Common myeloid progenitor, CD34-positive (primary cell): ENCODE measurements at regions not wholly inside any gene's neighbourhood (a gene's known extent, or its start where the extent isn't known, plus 50 kb on each side); places are given as distances from the start of the nearest gene placed in this dataset.
"Not testable (repeated sequence)": the region's sequence is repeated elsewhere in the genome, so short reads cannot be mapped to it uniquely, and the experiment has no call there.

Source experiments
- CTCF ChIA-PET: fragments of 350-600 bp; sonication (Branson Sonifier 250); formaldehyde crosslinking; loops from one replicate; lab custom pipeline; 2021; ENCODE audit warnings: antibody characterized with exemption; lab: Charles Lee
- POLR2A ChIA-PET: fragments of 350-600 bp; sonication (Branson Sonifier 250); formaldehyde crosslinking; loops from one replicate; lab custom pipeline; 2021; ENCODE audit warnings: antibody characterized with exemption; lab: Charles Lee
- DNase-seq, 3 donors: peaks; one replicate each; pipeline versions ENCODE4 v3.0.0 to v3.0.0-alpha.2; 2013
- H3K27ac ChIP-seq, 2 experiments: 1 replicate in 1 of 2; 2 replicates in 1 of 2; pipeline ENCODE4 v1.7.0; 2013; ENCODE audit warnings: inconsistent platforms in 2 of 2, low read length in 2 of 2, mild to moderate bottlenecking in 2 of 2, low read depth in 1 of 2, moderate library complexity in 1 of 2; ENCODE audit not compliant: severe bottlenecking in 2 of 2, insufficient read depth in 1 of 2, poor library complexity in 1 of 2
- H3K27me3 ChIP-seq, 5 experiments: replicated peaks in 2 of 5; 1 replicate in 3 of 5; 2 replicates in 2 of 5; pipeline versions ENCODE4 v1.6.1 to v1.7.0; 2013; ENCODE audit warnings: low read length in 4 of 5, mild to moderate bottlenecking in 2 of 5, moderate library complexity in 2 of 5, inconsistent platforms in 1 of 5; ENCODE audit not compliant: insufficient read depth in 5 of 5, control insufficient read depth in 4 of 5
- H3K36me3 ChIP-seq, 4 experiments: 1 replicate in 2 of 4; 2 replicates in 2 of 4; pipeline versions ENCODE4 v1.6.1 to v1.7.0; 2013; ENCODE audit warnings: low read length in 3 of 4, control low read depth in 1 of 4, mild to moderate bottlenecking in 1 of 4; ENCODE audit not compliant: control insufficient read depth in 4 of 4, insufficient read depth in 4 of 4
- H3K4me1 ChIP-seq, 4 experiments: 1 replicate in 3 of 4; 2 replicates in 1 of 4; pipeline versions ENCODE4 v1.6.1 to v1.7.1; 2013; ENCODE audit warnings: low read length in 3 of 4, mild to moderate bottlenecking in 3 of 4, control low read depth in 1 of 4, inconsistent platforms in 1 of 4, moderate library complexity in 1 of 4; ENCODE audit not compliant: control insufficient read depth in 4 of 4, insufficient read depth in 4 of 4; ENCODE audit errors: control extremely low read depth in 1 of 4
- H3K4me3 ChIP-seq, 7 experiments: 1 replicate in 4 of 7; 2 replicates in 3 of 7; pipeline versions ENCODE4 v1.5.1 to v1.7.0; 2013; ENCODE audit warnings: mild to moderate bottlenecking in 7 of 7, low read length in 6 of 7, moderate library complexity in 6 of 7, inconsistent platforms in 2 of 7, low read depth in 2 of 7, control low read depth in 1 of 7; ENCODE audit not compliant: insufficient read depth in 4 of 7, control insufficient read depth in 1 of 7; ENCODE audit errors: extremely low read depth in 1 of 7
- H3K9me3 ChIP-seq, 5 experiments: 1 replicate in 4 of 5; 2 replicates in 1 of 5; pipeline versions ENCODE4 v1.6.1 to v1.7.1; 2013; ENCODE audit warnings: low read length in 4 of 5, mild to moderate bottlenecking in 2 of 5, inconsistent platforms in 1 of 5, low read depth in 1 of 5, moderate library complexity in 1 of 5; ENCODE audit not compliant: control insufficient read depth in 4 of 5, insufficient read depth in 2 of 5; ENCODE audit errors: control extremely low read depth in 1 of 5
- WGBS: methylation state at CpG from one replicate; pipeline ENCODE4 v1.1.5; 2013; ENCODE audit not compliant: insufficient coverage; 5-methylcytosine and 5-hydroxymethylcytosine counted together

DNA sequence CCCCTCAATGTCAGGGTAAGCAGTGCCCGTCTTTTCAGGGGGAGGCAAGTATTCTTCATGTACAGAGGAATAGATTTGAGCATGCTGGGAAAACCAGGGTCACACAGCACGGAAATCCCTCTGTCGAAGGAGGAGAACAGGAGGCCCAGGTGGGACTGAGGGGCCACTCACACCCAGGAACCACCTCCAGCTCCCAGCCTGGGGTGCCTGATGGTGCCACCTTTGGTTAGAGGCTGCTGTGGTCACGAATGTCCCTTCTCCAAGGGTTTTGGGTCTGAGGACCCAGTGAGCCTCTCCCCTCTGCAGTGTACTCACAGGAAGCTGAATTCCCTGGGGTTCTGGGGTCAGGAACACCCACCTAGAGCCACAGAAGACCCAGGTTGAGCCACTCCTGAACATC lies 197.3 kb downstream of the ANKRD30B start:
- POLR2A ChIA-PET = no interaction called here

DNA sequence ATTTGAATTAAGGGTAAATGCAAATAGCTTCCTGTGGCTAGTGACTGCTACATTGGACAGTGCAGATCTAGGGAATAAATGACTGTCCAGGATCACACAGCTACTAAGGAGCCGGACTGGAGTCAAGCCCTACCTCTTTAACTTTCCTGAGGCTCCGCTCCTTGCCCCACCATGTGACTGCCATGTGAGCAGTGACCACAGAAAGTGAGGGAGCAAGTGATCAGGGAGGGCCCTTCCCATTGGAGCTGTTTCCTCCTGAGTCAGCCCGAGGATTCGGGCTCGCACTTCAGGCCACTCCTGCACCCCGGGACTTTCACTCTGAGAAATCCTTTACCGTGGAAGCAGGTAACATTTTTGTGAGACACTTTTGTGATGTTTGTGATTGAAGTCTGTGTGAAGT lies 198.0 kb downstream of the ANKRD30B start:
- Histone ChIP-seq H3K27ac (no peak overlapping the region), H3K4me1 (no peaks in the 10 kb centered on the region), H3K4me3 (no peak overlapping the region), H3K36me3 (no peaks in the 10 kb centered on the region), H3K9me3 (peaks cover 0 to 7% (median 0%) of the 10 kb centered on the region in 5 experiments), H3K27me3 (no peaks in the 10 kb centered on the region)
- DNase-seq = no peak
- WGBS = 95% methylated on average over 7 of the region's 7 CpGs
- POLR2A ChIA-PET = no interaction called here
- CTCF ChIA-PET = no interaction called here

More for the DNA sequence above, 197.3 kb downstream of the ANKRD30B start:
- H3K9me3 ChIP-seq = peaks cover 0 to 7% (median 0%) of the 10 kb centered on the region in 5 experiments
- H3K4me3 ChIP-seq = no peak overlapping the region
- no peaks in the 10 kb centered on the region for H3K36me3 ChIP-seq
- H3K27ac ChIP-seq = no peak overlapping the region
- no peaks in the 10 kb centered on the region for H3K27me3 ChIP-seq
- CTCF ChIA-PET = no interaction called here
- no peak for DNase-seq
- WGBS = 92% methylated on average over 3 of the region's 4 CpGs
- no peaks in the 10 kb centered on the region for H3K4me1 ChIP-seq

DNA sequence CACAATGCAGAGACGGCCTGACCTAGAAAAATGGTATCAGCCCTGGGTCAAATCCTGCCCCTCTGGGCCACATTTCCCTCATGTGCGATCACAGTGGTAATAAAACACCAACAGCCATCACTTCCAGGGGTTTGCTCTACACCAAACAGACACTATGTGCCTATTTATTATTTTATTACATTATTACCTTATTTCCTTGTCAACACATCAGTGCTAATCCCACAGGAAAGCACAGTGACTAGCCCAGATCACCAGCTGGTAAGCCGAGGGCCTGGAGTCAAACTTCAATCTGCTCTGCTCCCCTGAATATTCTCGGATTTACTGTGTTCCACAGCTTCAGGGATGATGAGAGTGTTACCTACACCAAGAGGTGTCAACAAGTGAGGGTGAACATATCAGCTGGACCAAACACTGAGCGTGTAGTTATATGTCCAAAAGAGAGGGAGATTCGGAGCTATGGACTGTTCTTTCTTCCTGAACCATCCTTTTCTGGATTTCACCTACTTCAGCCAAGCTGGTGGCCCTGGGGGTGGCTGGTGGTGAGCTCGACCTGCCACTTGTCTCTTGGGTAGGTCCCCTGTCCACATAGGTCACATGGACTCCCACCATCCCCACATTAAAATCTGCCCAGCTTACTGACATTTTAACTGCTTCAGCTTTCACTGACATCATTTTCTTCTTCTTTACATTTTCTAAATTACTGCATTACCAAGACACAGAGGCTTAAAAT lies 198.9 kb downstream of the ANKRD30B start:
- H3K27ac ChIP-seq, POLR2A ChIA-PET, DNase-seq, CTCF ChIA-PET, H3K36me3 ChIP-seq, H3K4me1 ChIP-seq, H3K9me3 ChIP-seq, H3K27me3 ChIP-seq, H3K4me3 ChIP-seq: not testable (repeated sequence)
- 79% methylated on average over 5 of the region's 7 CpGs for WGBS

DNA sequence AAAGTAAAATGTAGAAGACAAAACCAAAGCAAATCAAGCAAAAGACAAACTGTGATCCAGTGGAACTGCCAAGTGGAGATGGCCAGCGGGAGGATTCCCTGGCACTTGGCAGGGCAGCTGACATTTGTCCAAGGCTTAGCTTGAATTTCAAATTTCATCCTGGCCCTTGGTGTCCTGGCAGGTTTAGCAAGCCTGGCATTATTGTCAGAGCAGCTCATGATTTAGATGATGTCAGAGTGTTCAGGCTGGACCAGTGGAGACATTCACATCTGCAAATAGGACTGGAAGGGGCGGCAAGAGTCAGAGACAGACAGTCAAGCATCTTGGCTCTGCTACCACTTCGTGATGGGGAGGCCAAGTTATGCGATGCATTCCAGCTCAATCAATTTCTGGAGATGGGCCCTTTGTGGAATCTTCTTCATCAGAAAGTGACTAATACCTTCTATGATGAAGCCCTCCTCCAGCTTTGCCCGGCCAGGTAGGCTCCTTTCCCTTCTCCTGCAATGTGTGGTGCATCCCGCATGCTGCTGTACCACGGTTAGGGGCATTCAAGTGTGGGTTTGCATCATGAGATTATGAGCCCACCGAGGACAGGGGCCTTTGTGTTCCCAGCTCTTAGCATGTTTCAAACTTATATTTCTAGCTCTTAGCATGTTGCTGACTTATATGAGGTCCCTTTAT lies 199.7 kb downstream of the ANKRD30B start:
- no peaks in the 10 kb centered on the region for H3K27me3 ChIP-seq
- POLR2A ChIA-PET = no interaction called here
- H3K9me3 ChIP-seq = peaks cover 0 to 5% (median 0%) of the 10 kb centered on the region in 5 experiments
- CTCF ChIA-PET = no interaction called here
- H3K27ac ChIP-seq = no peak overlapping the region
- no peak overlapping the region for H3K4me3 ChIP-seq
- H3K4me1 ChIP-seq = no peaks in the 10 kb centered on the region
- WGBS = 83% methylated on average over 7 of the region's 8 CpGs
- no peaks in the 10 kb centered on the region for H3K36me3 ChIP-seq
- no peak for DNase-seq

DNA sequence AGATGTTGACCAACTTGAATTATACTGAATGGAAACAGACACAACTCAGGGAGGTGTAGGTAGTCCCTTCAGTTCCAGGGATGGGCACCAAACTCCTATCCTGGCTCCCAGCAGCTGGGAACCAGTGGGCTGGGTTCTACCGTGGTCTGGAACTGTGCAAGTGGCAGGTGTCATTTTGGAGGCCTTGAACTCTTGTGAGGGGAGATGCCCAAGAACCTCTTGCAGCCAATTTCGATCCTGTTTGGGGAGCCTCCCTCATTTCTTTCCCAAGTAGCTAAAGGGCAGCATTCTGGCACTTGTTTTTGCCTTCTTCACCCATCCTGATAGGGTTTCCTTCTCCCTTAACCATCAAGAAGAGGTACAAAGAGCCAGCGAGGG lies 200.2 kb downstream of the ANKRD30B start:
- ChIA-PET POLR2A (no interaction called here), CTCF (no interaction called here)
- WGBS = 71% methylated on average over 2 of the region's 3 CpGs
- no peak for DNase-seq
- no peaks in the 10 kb centered on the region for H3K4me1 ChIP-seq
- no peaks in the 10 kb centered on the region for H3K27me3 ChIP-seq
- H3K27ac ChIP-seq = no peak overlapping the region
- peaks cover 0 to 5% (median 0%) of the 10 kb centered on the region in 5 experiments for H3K9me3 ChIP-seq
- H3K4me3 ChIP-seq = no peak overlapping the region
- H3K36me3 ChIP-seq = no peaks in the 10 kb centered on the region

DNA sequence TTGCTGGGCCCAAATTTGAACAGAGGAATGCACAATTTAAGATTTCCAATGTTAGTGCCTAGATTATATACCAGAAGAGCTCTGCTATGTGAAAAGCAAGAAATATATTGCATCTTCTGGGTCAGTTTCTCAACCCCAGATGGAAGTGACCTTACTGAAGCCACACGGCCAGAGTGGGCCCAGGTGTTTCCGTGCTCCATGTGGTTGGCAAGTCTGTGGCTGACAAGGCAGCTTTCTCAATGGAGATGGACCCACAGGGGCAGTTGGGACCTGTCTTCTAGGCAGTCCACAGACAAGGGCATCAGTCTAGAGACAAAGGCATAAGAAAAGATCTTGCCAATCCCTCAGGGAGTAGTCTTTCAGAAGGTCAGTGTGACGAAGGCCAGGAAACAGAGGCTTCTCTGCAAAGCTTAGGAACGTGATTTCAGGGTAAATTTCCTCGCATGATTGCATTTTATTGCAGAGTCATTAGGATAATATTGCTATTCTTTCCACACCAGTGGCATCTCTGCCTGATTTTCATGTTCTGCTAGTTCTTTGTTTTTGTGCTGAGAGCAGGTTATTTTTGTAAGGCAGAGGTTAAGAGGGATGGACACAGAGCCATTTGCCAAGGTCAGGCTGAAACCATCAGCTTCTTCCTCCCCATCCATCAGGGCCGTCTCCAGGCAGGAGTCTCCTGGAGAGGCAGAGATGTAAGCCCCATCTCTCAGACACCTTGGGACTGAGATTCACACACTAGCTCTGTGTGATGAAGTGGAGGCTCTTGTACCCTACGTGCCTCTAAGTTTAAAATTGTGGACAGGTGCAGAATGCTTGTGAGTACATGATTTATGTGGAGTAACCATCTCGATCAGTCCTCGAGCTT lies 202.1 kb downstream of the ANKRD30B start:
- no peak overlapping the region for H3K4me3 ChIP-seq
- CTCF ChIA-PET = no interaction called here
- DNase-seq = no peak
- no peaks in the 10 kb centered on the region for H3K27me3 ChIP-seq
- 93% methylated on average over 7 of the region's 9 CpGs for WGBS
- no peaks in the 10 kb centered on the region for H3K9me3 ChIP-seq
- H3K27ac ChIP-seq = no peak overlapping the region
- no peaks in the 10 kb centered on the region for H3K36me3 ChIP-seq
- no peaks in the 10 kb centered on the region for H3K4me1 ChIP-seq
- POLR2A ChIA-PET = no interaction called here
